Limb (tissue), 2 donors: ENCODE measurements at regions not wholly inside any gene's neighbourhood (a gene's known extent, or its start where the extent isn't known, plus 50 kb on each side); places are given as distances from the start of the nearest gene placed in this dataset.

Source experiments
- DNase-seq, 2 donors: peaks; one replicate each; pipeline ENCODE4 v3.0.0-alpha.2; 2016; ENCODE audit errors: extremely low spot score in 2 of 2

- no peak for DNase-seq
Observed at GRCh38 chr3:104960579-104960978, 406.1 kb upstream of the ALCAM start.

DNA sequence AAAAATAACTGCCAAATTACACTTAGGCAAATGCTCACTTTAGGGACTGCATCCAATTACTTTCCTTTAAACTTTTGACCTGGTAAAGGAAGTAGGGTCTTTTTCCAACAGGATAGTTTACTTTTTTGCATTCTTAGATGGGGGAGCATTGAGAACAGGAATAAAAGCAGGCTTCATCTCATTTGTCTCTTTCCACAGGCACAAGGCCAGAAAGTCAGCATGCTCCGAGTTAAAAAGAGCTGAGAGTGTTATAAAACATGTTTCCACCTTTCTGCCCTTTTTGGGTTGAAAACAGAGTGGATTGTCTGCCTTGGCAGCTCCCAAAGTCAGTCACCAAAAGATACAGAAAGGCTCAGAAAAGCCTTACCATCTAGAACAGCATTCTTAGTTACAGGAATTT lies 404.9 kb upstream of the ALCAM start:
- peak in 1 of 2 donors; percentile 24 for DNase-seq

DNA sequence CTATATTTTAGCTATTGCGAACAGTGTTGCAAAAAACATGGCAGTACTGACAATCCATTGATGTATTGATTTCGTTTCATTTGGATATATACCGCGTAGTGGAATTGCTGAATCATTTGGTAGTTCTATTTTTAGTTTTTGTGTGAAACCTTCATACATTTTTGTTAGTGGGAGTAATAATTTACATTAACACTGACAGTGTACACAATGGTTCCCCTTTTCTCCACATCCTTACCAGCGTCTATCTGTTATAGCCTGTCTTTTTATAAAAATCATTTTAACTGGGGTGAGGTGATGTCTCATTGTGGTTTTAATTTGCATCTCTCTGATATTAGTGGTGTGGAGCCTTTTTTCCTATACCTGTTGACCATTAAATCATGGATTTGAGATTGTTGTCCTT lies 392.4 kb upstream of the ALCAM start:
- DNase-seq = no peak

DNA sequence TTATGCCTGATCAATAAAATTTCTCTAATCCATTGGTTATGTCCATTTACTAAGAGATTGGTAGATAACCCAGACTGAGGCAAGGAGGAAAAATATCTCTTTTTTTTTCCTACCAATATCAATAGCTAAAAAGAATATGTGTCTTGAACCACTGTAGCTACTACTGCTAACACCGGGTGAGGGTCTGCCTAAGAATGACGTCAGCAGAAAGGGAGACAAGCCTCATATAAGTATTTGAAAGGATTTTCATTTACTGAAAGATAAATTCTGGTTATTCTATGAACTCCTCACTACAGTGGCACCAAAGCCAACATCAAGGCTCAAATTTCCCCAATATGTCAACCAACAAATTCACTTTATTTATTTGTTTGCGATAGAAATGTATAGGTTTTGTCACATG lies 389.0 kb upstream of the ALCAM start:
- DNase-seq = no peak

DNA sequence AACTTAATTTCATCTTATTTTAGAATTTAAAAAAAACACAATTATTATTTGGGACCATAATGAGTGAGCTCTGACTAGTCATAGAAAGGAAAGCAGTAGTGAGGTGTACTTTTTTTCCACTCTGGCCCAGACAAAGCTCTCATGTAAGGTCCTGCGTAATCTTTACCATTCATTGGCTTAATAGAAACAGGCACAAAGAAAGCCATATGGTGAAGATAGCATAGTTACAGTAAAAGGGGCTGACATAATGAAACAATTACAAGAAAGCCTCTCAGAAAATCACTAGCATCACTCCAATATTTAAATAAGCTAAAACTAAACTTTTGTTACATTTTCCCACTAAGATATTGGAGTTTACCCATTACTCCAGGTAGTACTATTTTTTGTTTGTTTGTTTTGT lies 384.6 kb upstream of the ALCAM start:
- no peak for DNase-seq

- DNase-seq = no peak
Observed at GRCh38 chr3:104987859-104988258, 378.9 kb upstream of the ALCAM start.

DNA sequence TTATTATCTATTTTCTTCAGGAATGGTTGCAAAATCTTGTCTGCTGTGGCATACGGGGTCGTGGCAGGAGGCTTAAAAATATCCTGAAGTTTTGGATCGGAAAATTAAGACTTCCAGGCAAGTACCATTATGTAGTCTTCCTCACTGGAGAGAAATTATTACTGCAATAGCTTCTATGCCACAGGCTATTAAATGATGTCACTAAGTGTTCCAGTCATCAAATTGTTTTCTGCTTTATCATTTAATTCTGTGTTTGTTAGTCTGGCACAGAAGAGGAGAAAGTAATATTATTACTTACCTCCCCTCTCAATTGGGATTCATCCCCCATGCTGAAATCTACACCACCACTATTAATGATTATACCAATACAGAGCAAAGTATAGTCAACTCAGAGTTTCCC lies 378.2 kb upstream of the ALCAM start:
- DNase-seq = no peak

DNA sequence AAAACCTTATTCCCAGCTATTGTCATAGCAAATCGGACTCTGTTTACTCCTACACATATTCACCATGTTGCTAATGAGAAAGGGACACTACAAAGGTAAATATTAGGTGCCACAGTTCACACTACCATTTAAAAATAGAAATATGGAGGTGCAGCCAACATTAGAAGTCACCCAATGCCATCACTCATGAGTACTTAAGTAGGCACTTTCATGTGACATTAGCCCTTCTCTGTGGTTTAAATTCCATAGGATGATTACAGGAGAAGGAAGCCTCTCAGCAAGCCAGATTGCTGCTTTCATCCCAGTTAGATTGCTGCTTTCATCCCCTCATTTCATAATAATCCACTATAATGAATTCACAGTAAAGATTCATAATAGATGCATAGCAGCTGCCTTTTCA lies 376.8 kb upstream of the ALCAM start:
- no peak for DNase-seq

DNA sequence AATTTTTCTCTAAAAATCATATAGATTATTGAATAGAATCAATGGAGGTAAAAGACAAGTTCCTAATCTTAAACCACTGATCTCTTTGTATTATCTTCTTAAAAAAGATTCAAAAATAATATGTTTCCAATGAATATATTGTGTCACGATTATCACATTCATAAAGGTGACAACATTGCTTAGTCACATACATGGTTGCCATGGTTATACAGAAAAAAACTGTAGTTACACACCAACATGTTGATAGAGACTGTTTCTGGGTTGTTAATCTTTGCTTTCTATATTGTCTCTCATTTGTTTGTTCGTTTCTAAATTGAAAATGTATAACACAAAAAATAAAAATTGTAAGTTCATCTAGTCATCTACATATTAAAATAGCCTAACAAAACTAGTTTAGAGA lies 376.0 kb upstream of the ALCAM start:
- DNase-seq = no peak

DNA sequence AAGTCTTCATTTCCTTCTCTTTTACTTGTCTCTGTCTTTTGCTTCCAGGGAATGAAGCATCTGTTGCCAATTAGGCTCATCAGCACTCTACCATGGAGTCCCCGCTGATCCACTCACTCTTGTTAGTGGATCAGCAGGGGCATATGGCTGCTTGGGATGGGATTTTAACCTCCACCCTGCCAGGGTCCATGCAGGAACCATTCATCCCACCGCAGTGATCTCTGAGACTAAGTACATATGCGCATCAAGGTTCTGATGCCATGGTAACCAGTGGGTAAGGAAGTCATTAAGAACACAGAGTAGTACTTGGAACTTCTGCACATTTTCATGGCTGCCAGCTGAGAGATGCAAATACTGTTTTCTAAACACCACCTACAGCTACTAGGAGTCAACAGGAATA lies 374.0 kb upstream of the ALCAM start:
- no peak for DNase-seq

GRCh38 chr3:105006164-105006563 lies 360.5 kb upstream of the ALCAM start:
- no peak for DNase-seq

- no peak for DNase-seq
Observed at GRCh38 chr3:105013657-105014056, 353.1 kb upstream of the ALCAM start.

DNA sequence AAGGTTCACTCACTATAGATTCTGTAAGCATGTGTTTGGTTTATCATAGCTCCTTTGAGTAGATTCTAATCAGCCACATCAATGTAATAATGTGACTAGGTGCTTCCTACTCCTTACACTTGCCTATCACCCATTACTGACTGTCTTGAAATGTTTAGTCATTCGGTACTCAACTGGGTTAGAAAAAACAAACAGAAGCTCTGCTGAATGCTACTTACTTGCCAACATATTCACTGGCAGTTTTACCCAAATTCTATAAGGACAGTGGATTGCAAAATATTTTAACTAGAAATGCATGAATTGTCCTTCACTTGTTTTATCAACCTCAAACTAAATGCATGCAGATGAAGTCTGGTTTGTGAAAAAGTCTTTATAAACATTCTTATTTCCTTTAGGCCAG lies 352.1 kb upstream of the ALCAM start:
- no peak for DNase-seq

- no peak for DNase-seq
Observed at GRCh38 chr3:105022813-105023212, 343.9 kb upstream of the ALCAM start.

DNA sequence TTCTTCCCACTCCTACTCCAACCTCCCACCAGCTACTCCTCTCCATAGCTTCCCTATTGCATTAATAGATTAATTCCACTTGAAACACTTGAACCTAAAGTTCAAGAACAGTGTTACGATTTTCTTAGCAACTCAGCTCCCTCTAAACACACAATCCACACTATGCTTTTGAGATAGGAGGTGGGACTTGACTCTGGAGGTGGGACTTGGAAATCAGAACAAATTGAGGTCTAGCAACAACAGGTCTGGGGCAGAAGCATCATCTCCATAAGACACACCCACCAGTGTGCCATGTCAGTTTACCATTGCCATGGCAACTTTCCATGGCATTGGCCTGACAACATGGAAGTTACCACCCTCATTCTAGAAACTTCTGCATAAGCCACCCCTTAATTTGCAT lies 336.5 kb upstream of the ALCAM start:
- DNase-seq = no peak

DNA sequence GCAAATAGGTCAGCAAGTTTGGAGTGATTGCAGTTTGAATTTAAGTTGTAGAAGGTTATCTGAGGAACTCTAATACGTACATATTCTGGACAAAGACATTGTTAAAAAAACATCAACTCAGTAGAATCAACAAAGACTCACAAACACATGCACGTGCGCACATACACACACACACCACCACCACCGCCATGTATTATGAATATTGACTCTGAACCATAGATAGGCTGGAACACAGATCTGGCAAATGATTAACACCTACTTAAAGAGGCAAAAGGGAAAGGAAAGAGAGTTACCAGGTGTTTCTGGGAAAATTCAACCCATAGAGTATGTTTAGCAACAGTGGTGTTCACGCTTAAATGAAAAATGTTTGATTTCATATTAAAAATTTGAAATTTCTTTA lies 334.2 kb upstream of the ALCAM start:
- DNase-seq = no peak

GRCh38 chr3:105033081-105033480 lies 333.6 kb upstream of the ALCAM start:
- no peak for DNase-seq

- no peak for DNase-seq
Observed at GRCh38 chr3:105039004-105039403, 327.7 kb upstream of the ALCAM start.

GRCh38 chr3:105040026-105040622 lies 326.6 kb upstream of the ALCAM start:
- DNase-seq = no peak

- no peak for DNase-seq
Observed at GRCh38 chr3:105042586-105042985, 324.1 kb upstream of the ALCAM start.

GRCh38 chr3:105051111-105051510 lies 315.6 kb upstream of the ALCAM start:
- no peak for DNase-seq

GRCh38 chr3:105051972-105052371 lies 314.7 kb upstream of the ALCAM start:
- DNase-seq = no peak

GRCh38 chr3:105062853-105063252 lies 303.9 kb upstream of the ALCAM start:
- no peak for DNase-seq
